BJ (cell line): ENCODE measurements at regions not wholly inside any gene's neighbourhood (a gene's known extent, or its start where the extent isn't known, plus 50 kb on each side); places are given as distances from the start of the nearest gene placed in this dataset.

Experiments
- CTCF ChIA-PET: fragments of 350-600 bp; formaldehyde crosslinking; extraction: SDS; loops from one replicate; lab custom pipeline; 2021; ENCODE audit warnings: antibody characterized with exemption, inconsistent platforms; lab: Yijun Ruan, JAX
- POLR2A ChIA-PET: fragments of 300-600 bp; sonication (Branson Sonifier 250); formaldehyde crosslinking; extraction: SDS; loops from one replicate; lab custom pipeline; 2021; ENCODE audit warnings: antibody characterized with exemption; lab: Charles Lee
- DNase-seq: peaks from one replicate; pipeline ENCODE4 v3.0.0-alpha.2; 2011; ENCODE audit warnings: low read depth
- H3K27me3 ChIP-seq: 2 replicates; pipeline ENCODE4 v1.6.0; 2011; ENCODE audit warnings: low read length; ENCODE audit not compliant: control insufficient read depth, insufficient read depth
- H3K36me3 ChIP-seq: 2 replicates; pipeline ENCODE4 v1.5.1; 2011; ENCODE audit warnings: low read length; ENCODE audit not compliant: control insufficient read depth, insufficient read depth
- H3K4me3 ChIP-seq: 2 replicates; pipeline ENCODE4 v1.5.1; 2011; ENCODE audit warnings: low read depth, mild to moderate bottlenecking, control low read depth, low read length
- CTCF ChIP-seq: IDR thresholded peaks from 2 replicates; pipeline ENCODE4 v1.5.1; 2011; ENCODE audit warnings: low read depth, mild to moderate bottlenecking, control low read depth, inconsistent platforms, low read length, moderate library complexity; ENCODE audit not compliant: insufficient read depth

DNA sequence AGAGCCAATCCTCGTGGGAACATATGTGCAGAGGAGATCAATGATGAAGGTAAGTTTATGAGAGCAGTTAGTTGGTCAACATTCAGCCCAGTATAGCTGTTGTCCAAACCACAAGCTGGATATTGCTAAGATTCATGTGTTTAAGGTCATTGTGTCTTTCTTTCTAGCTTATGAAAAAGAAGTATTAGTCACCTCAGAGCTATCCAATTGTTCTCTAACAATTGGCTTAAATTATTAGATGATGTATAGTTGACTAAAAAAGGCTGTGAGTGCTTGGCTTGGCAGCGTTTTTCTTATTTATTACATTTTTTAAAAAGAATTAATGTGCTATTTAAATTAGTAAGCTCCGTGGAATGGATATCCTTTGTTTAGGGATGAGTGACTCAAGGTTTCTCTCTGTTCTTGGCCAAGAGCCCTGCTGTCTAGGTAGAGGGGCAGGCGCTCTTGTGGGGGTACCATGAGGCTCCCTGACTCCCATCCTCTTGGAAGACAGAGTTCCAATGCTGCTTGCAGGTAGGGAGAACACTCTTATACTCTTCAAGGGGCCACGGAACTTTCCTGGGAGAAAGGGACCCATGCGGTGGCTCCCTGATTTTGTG, 487.4 kb downstream of the IRX1 start:
- H3K27me3 ChIP-seq: no peaks in the 10 kb centered on the region
- POLR2A ChIA-PET: no interaction called here
- CTCF ChIA-PET: no interaction called here
- no peak for TF ChIP-seq CTCF
- no peak overlapping the region for H3K4me3 ChIP-seq
- no peak for DNase-seq
- H3K36me3 ChIP-seq: no peaks in the 10 kb centered on the region

DNA sequence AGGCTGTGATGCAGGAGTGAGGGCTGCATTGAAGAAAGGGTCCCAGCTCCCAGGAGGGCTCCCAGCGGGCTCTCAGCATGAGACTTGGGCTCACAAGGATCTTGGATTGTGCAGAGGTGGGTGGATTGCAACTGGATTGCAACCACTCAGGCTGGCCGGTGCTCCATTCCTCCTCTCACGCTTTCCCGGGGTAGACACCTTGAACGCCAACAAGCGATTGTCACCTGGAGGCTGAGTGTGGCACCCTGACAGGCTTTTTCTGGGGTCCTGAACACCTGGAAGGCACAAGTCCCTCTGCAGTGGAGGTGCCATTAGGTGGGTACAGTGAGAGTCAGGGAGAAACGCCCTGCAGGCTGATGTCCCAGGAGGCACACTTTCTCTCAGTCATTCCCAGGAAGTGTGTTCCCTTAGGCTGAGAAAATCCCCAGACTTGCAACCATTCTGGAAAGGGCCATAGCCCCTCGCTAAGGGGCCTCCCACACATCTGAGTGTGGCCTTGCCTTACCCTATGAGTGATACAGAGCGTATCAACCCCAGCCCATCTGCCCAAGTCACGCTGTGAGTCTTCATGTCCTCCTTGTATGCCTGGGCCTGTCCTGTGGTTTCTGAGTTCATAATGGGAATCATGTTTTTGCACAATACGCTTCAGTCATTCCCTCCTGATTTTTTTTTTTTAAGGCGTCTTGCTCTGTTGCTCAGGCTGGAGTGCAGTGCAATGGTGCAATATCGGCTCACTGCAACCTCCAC, 488.1 kb downstream of the IRX1 start:
- Histone ChIP-seq H3K27me3 (no peaks in the 10 kb centered on the region), H3K36me3 (no peaks in the 10 kb centered on the region), H3K4me3 (no peak overlapping the region)
- TF ChIP-seq CTCF: no peak
- POLR2A ChIA-PET: no interaction called here
- CTCF ChIA-PET: no interaction called here
- no peak for DNase-seq

- H3K4me3 ChIP-seq: no peak overlapping the region
- no peaks in the 10 kb centered on the region for H3K36me3 ChIP-seq
- no peak for TF ChIP-seq CTCF
- POLR2A ChIA-PET: no interaction called here
- CTCF ChIA-PET: no interaction called here
- no peak for DNase-seq
- no peaks in the 10 kb centered on the region for H3K27me3 ChIP-seq
Measured at GRCh38 chr5:4086081-4086480, 490.4 kb downstream of the IRX1 start.

DNA sequence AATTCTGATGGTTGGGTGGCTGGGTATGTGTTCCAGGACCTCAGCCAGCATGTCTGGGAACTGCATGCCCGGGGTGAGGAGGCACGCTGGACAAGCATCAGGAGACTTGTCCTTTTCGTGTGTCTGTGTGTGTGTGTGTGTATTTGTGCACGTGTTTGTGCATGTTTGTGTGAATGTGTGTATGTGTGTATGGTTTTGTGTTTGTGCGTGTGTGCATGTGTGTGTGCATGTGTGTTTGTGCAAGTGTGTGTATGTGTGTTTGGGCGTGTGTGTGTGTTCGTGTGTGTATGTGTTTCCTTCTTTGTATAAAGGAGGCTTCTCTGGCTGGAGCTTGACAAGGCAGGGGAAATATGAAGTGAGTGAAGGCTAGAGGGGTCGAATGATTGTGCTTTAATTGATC, 491.5 kb downstream of the IRX1 start:
- TF ChIP-seq CTCF: no peak
- no peaks in the 10 kb centered on the region for H3K36me3 ChIP-seq
- POLR2A ChIA-PET: no interaction called here
- no peak for DNase-seq
- CTCF ChIA-PET: no interaction called here
- H3K4me3 ChIP-seq: no peak overlapping the region
- no peaks in the 10 kb centered on the region for H3K27me3 ChIP-seq

- no peak for TF ChIP-seq CTCF
- POLR2A ChIA-PET: no interaction called here
- CTCF ChIA-PET: no interaction called here
- no peak overlapping the region for H3K4me3 ChIP-seq
- H3K27me3 ChIP-seq: no peaks in the 10 kb centered on the region
- no peaks in the 10 kb centered on the region for H3K36me3 ChIP-seq
- DNase-seq: no peak
Measured at GRCh38 chr5:4089087-4089486, 493.5 kb downstream of the IRX1 start.
